Stomach (tissue), 8 donors: ENCODE measurements at regions not wholly inside any gene's neighbourhood (a gene's known extent, or its start where the extent isn't known, plus 50 kb on each side); places are given as distances from the start of the nearest gene placed in this dataset.

ENCODE experiments used
- DNase-seq, 2 donors: peaks; one replicate each; pipeline versions ENCODE4 v3.0.0 to v3.0.0-alpha.2; 2013 to 2019
- H3K27ac ChIP-seq, 5 donors: fragments of 200-600 bp in 4 of 5; sonication (generic) in 4 of 5; one replicate each; pipeline ENCODE4 v1.5.1; 2013 to 2019; ENCODE audit warnings: mild to moderate bottlenecking in 1 of 5, moderate library complexity in 1 of 5
- H3K27me3 ChIP-seq, 3 donors: fragments of 200-600 bp; sonication (generic); one replicate each; pipeline ENCODE4 v1.5.1; 2017 to 2019; ENCODE audit warnings: mixed run types in 1 of 3
- H3K36me3 ChIP-seq, 4 donors: fragments of 200-600 bp; sonication (generic); 1 replicate in 3 of 4; 2 replicates in 1 of 4; pipeline ENCODE4 v1.5.1; 2016 to 2019
- H3K4me1 ChIP-seq, 4 donors: fragments of 200-600 bp; sonication (generic); one replicate each; pipeline ENCODE4 v1.5.1; 2016 to 2019
- H3K4me3 ChIP-seq, 4 donors: fragments of 200-600 bp; sonication (generic) in 3 of 4; one replicate each; pipeline ENCODE4 v1.5.1; 2016 to 2019; ENCODE audit warnings: mild to moderate bottlenecking in 1 of 4
- H3K9me3 ChIP-seq, 4 donors: fragments of 200-600 bp; sonication (generic); one replicate each; pipeline ENCODE4 v1.5.1; 2016 to 2019
- CTCF ChIP-seq, 7 experiments: fragments of 450-650 bp in 4 of 7; fragments of 200-600 bp in 3 of 7; sonication (generic) in 3 of 7; IDR thresholded peaks; one replicate each; pipeline ENCODE4 v1.5.1; 2016 to 2019; ENCODE audit warnings: antibody characterized with exemption in 7 of 7, control low read depth in 2 of 7, mild to moderate bottlenecking in 1 of 7
- EP300 ChIP-seq: sonication (generic); formaldehyde crosslinking; IDR thresholded peaks from one replicate; pipeline ENCODE4 v1.6.1; 2017; ENCODE audit warnings: antibody characterized with exemption
- POLR2A ChIP-seq, 4 donors: fragments of 450-650 bp; IDR thresholded peaks; one replicate each; pipeline ENCODE4 v1.6.1; 2016; ENCODE audit warnings: antibody characterized with exemption in 4 of 4, control low read depth in 2 of 4, mild to moderate bottlenecking in 1 of 4, moderate library complexity in 1 of 4
- POLR2AphosphoS5 ChIP-seq, 3 donors: sonication (generic); formaldehyde crosslinking; IDR thresholded peaks; one replicate each; pipeline ENCODE4 v1.6.1; 2016; ENCODE audit warnings: antibody characterized with exemption in 3 of 3
- WGBS, 5 donors: extraction: QIAGEN DNeasy Blood & Tissue Kit in 3 of 5; methylation state at CpG; one replicate each; pipeline versions ENCODE4 v1.1.5 to v1.1.7; 2013 to 2018; 5-methylcytosine and 5-hydroxymethylcytosine counted together
- intact Hi-C: fragments of 100-400 bp; cut with DNase I; formaldehyde crosslinking; loops from one replicate; pipeline ENCODE4 v1.15.1; 2023; ENCODE audit warnings: low total_unique reads
- donor health status: healthy with polysubstance abuse.
- donor health status: Bipolar disorder and iron deficiency.
- donor health status: healthy.

DNA sequence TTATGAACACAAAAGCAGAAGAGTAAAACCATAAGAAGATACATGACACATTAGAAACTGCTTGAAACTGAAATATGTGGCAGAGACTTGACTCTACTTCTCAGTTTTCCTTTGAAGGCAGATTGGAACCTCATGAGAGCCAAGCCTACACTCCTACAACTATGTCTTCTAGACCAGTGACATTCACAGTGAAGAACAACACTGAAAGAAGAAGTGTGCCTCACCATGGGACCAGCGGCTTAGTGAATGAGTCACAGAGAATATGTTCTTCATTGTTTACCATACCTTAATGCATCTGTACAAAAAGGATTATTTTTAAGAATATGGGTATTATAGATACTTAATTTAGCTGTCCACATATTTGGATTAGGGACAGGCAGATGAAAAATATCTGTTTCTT is 248.3 kb downstream of the CDC14C start:
- intact Hi-C loops, result no loop called here
- Histone ChIP-seq H3K27me3 (no peaks in the 10 kb centered on the region), H3K4me3 (no peak overlapping the region), H3K36me3 (no peaks in the 10 kb centered on the region), H3K4me1 (no peaks in the 10 kb centered on the region), H3K9me3 (no peaks in the 10 kb centered on the region), H3K27ac (no peak overlapping the region)
- DNase-seq, result no peak
- no peak for TF ChIP-seq EP300
- TF ChIP-seq POLR2A (IDR thresholded peaks at IDR 0.05), result no peak
- no peak for TF ChIP-seq CTCF (IDR thresholded peaks at IDR 0.05)
- TF ChIP-seq POLR2AphosphoS5 (IDR thresholded peaks at IDR 0.05), result no peak
- 74 to 80% (median 75%) methylated on average over 1 of the region's 1 CpG for WGBS, 5 donors

DNA sequence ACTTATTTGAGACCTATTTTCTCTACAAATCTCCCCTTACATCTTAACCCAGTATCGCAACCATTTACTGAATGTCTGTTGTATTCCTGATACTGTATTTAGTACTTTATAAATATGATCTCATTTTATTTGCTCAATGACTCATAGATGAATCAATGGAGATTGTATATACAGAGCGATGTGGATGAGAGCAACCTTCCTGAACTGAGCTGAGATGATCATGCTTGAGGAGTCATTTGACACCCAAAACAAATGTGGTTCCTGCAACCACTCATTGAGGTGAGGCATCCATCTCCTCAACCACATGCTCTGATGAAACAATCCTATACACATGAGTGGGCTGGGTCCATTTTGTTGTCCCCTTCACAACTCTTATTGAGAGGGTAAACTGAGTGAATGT is 250.0 kb downstream of the CDC14C start:
- DNase-seq, result no peak

GRCh38 chr7:49187543-49188268 is 263.4 kb downstream of the CDC14C start:
- Histone ChIP-seq H3K27me3 (no peaks in the 10 kb centered on the region), H3K27ac (no peak overlapping the region), H3K4me3 (no peak overlapping the region), H3K4me1 (no peaks in the 10 kb centered on the region), H3K36me3 (no peaks in the 10 kb centered on the region), H3K9me3 (no peaks in the 10 kb centered on the region)
- TF ChIP-seq EP300 (no peak), CTCF (IDR thresholded peaks at IDR 0.05) (no peak), POLR2AphosphoS5 (IDR thresholded peaks at IDR 0.05) (no peak), POLR2A (IDR thresholded peaks at IDR 0.05) (no peak)
- WGBS, 5 donors, result 76 to 88% (median 84%) methylated on average over 3 of the region's 3 CpGs
- intact Hi-C loops, result no loop called here
- DNase-seq, result no peak

More for the DNA sequence above, 250.0 kb downstream of the CDC14C start:
- Histone ChIP-seq H3K9me3 (no peaks in the 10 kb centered on the region), H3K4me3 (no peak overlapping the region), H3K27me3 (no peaks in the 10 kb centered on the region), H3K27ac (no peak overlapping the region), H3K36me3 (no peaks in the 10 kb centered on the region), H3K4me1 (no peaks in the 10 kb centered on the region)
- 77 to 89% (median 80%) methylated on average over 2 of the region's 2 CpGs for WGBS, 5 donors
- no peak for TF ChIP-seq CTCF (IDR thresholded peaks at IDR 0.05)
- no peak for TF ChIP-seq POLR2A (IDR thresholded peaks at IDR 0.05)
- no peak for TF ChIP-seq EP300
- TF ChIP-seq POLR2AphosphoS5 (IDR thresholded peaks at IDR 0.05), result no peak
- intact Hi-C loops, result no loop called here

- Histone ChIP-seq H3K27me3 (no peaks in the 10 kb centered on the region), H3K27ac (no peak overlapping the region), H3K4me3 (no peak overlapping the region), H3K36me3 (no peaks in the 10 kb centered on the region), H3K9me3 (no peaks in the 10 kb centered on the region), H3K4me1 (no peaks in the 10 kb centered on the region)
- 37 to 47% (median 44%) methylated on average over 2 of the region's 2 CpGs for WGBS, 5 donors
- intact Hi-C loops, result no loop called here
- no peak for TF ChIP-seq CTCF (IDR thresholded peaks at IDR 0.05)
- TF ChIP-seq POLR2A (IDR thresholded peaks at IDR 0.05), result no peak
- no peak for TF ChIP-seq POLR2AphosphoS5 (IDR thresholded peaks at IDR 0.05)
- no peak for TF ChIP-seq EP300
- DNase-seq, result peak in 1 of 2 donors; percentile 51
These were observed 304.2 kb downstream of the CDC14C start for GRCh38 chr7:49228426-49229098.
